Superior temporal gyrus (tissue), 1 donor: ENCODE measurements at regions not wholly inside any gene's neighbourhood (a gene's known extent, or its start where the extent isn't known, plus 50 kb on each side); places are given as distances from the start of the nearest gene placed in this dataset.
"Not testable (repeated sequence)": the region's sequence is repeated elsewhere in the genome, so short reads cannot be mapped to it uniquely, and the experiment has no call there.

Source experiments
- DNase-seq: peaks from one replicate; pipeline ENCODE4 v3.0.0-alpha.2; 2016; ENCODE audit errors: extremely low spot score

DNA sequence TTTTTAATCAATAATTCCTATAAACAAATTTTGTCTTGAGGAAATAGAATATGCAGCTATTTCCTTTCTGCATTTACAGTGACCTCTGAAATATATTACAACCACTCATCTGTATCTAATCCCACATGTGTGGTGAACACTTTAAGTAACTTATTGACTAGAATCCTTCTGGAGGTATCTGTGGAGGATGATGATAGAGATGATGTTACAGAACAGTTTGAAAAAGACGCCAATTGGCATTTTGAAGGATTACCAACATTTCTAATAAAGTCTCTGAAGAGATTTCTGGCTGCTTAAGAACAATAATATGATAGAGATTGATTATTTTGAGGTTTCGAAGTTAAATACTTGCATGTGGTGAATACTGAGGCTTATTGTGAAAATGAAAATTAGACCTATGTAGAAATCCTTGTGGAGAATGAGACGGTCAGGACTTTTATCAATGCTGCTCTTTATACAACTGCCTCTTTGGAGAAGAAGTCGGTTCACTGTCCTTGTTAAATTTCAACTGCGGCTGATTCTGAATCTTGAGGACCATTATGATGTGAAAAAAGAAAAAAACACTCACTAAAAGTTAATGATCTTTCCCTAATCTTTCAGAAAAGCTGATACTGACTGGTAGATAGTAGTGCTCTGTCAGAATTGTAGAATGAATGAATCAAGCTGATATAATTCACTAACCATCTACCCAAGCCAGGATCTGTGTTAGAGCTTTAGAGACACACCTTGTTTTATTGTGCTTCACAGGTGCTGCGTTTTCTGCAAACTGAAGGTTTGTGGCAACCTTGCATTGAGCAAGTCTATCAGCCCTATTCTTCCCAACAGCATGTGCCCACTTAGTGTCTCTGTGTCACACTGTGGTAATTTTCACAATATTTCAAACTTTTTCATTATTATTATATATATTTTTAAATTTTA lies 204.7 kb downstream of the SPRY1 start:
- DNase-seq, result no peak

DNA sequence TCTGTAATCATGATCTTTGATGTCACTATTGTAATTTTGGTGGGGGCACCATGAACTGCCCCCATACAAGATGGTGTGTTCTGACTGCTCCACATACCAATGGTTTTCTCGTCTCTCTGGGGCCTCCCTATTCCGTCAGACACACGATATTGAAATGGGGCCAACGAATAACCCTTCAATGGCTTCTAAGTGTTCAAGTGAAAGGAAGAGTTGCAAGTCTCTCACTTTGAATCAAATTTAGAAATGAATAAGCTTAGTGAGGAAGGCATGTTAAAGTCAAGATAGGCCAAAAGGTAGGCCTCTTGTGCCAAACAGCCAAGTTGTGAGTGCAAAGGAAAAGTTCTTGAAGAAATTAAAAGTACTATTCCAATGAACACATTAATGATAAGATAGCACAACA lies 205.4 kb downstream of the SPRY1 start:
- DNase-seq, result no peak

DNA sequence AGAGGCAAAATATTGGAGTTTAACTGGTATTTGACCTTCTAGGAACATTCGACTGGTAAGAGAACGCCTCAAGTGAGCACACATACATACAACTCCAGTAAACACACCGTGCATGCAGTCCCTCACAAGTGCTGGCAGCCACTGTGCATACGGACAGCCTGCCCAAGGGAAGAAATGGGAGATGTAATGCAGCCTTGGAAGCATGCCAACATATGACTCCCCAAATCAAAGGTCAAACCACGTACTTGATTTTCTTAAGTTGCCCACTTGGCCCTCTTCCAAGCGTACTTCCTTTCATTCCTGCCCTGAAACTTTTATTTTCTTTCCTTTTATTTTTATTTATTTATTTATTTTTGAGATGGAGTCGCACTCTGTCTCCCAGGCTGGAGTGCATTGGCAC lies 206.6 kb downstream of the SPRY1 start:
- no peak for DNase-seq

DNA sequence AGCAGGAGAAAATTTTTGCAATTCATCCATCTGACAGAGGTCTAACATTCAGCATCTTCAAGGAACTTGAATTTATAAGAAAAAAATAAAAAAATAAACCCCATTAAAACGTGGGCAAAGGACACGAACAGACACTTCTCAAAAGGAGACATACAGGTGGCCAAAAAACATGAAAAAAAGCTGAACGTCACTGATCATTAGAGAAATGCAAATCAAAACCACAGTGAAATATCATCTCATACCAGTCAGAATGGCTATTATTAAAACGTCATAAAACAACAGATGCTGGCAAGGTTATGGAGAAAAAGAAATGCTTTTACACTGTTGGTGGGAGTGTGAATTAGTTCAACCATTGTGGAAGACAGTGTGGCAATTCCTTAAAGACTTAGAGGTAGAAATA lies 209.2 kb downstream of the SPRY1 start:
- DNase-seq, result not testable (repeated sequence)

DNA sequence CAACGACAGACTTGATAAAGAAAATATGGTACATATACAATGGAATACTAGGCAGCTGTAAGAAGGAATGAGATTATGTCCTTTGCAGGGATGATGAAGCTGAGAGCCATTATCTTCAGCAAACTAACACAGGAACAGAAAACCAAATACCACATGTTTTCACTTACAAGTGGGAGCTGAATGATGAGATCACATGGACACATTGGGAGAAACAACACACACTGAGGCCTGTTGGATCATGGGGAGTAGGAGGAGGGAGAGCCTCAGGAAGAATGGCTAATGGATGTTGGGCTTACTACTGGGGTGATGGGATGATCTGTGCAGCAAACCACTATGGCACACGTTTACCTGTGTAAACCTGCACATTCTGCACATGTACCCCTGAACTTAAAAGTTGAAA lies 209.7 kb downstream of the SPRY1 start:
- DNase-seq, result no peak

DNA sequence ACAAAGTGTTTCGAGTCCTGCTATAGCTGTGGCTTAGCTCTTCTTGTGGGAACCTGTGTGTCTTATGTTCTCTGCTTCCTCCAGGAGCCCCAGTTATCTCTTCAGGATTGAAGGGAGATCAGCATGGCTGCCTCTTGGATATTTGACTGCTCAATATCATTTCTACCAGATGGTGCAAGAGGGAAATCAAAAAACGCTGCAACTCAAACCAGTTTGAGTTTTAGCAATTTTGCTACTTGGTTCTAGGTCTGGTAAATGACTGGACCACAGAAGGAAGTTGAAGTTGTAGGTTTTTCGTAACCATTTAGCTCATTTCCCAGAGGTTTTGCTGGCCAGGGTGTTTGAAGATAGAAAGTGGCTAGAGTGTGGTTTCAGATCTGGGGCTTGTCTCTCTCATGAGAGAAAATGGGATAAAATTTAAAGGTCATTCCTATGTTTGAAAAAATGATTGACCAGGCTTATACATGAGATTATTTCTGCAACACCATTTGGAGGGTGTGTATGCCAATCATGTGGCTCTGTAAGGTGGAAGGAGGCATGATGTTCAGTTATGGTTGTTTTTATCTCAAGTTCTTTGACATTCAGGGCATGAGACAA lies 210.4 kb downstream of the SPRY1 start:
- DNase-seq, result no peak

DNA sequence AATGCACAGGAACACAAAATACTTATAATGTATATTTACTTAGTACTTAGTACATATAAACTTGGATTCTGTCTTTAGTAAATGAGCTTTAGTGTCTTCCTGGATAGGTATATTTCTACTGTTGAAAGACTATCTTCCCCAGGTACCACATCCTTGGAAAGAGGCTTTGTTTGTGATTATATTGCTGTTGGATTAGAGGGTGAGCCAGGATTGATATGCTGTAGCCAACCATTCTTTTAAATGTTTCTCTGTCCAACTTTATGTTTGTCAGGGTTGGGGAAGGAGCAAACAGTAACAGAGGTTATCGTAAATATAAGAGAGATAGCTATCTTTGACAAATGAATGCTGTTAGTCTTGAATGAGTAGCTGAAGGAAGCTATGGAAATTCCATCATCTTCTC lies 213.2 kb downstream of the SPRY1 start:
- DNase-seq, result no peak

DNA sequence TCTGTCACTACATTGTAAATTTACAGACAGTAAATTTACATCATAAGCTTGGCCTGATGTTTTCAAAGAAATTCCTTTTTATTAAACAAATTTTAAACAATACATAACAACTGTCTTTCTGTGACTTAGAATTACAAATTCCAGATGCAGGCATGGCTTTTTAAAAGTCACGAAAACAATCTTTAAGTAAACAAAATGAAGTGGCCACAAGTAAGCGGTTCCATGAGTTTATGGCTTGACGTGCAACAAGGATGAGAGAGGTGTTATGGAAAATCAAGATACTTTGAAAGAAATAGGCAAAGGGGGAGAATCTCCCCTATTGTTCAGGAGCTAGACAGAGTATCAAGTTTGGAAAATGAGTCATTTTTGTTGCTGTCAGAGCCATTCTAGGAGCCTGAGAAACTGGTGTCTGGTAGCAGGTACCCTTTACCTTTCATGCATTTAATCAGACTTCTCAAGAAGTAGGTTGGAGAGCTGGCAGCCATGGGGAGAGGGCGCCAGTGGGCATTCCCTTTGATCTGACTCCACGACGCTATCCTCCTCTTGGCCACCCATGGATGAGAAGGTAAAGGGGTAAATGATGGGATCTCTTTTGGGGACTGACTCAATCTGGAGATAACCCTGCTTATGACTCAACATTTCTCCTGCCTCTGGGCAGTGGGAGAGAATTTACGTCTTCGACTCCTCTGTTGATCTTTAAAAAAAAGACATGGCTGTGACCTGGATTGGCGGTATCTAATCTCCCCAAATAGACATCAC lies 217.2 kb downstream of the SPRY1 start:
- DNase-seq, result no peak

DNA sequence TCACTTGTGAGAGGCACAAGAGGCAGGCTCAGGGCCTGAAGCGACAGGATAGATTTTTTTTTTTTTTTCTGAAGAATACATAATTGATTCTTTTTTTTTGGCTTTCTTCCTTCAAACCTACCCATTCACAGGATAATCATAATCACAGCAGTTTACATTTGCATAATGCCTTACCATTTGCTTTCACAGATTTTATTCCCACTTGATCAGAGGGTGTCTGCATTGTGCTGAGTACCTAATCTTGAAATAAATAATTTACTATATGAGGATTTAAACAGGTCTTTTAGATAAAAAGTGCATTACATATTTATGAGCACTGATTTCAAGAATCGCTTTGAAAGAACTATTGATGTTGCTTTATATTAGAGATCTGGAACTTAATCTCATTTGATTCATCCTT lies 219.3 kb downstream of the SPRY1 start:
- DNase-seq, result no peak

DNA sequence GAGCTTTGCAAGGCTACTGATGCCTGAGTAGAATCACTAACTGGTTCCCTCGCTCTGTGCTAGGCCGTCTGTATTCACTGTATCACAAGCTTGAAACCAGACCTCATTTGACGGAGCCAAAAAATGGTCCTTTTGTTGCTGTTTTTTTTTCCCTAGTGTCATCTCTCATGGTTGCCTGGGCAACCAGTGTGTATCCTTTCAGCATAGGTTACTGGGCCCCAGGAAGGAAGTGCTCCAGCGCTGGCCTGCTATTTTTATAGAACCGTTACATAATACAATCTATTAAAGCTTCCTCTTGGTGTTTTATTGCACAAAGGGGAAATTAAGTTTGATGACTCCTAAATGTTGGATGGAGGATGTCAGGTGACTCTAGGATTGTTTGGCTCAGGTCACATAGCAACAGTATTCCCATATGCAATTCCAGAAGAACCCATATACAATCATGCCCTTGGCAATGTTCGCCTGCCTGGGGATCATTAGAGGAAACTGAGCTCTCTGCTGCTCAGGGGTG lies 220.4 kb downstream of the SPRY1 start:
- DNase-seq, result peak; percentile 82

DNA sequence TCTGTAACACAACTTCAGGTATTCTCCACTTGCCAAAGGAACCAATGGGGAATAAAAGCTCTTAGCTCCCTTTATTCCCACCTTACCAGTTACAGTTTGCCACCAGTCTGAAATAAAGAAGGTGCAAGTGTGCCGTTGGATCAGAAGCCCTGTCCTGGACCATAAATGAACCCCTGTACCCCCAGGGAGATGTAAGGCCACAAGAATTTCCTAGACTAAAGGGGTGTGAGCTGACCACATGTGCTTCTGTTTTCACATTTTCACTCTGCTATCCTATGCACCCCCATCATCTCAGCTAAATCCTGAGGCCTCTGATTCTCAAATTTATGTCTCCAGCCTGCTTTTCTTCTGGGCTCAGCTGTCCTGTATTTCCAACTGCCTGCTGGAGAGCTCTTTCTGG lies 221.2 kb downstream of the SPRY1 start:
- no peak for DNase-seq

DNA sequence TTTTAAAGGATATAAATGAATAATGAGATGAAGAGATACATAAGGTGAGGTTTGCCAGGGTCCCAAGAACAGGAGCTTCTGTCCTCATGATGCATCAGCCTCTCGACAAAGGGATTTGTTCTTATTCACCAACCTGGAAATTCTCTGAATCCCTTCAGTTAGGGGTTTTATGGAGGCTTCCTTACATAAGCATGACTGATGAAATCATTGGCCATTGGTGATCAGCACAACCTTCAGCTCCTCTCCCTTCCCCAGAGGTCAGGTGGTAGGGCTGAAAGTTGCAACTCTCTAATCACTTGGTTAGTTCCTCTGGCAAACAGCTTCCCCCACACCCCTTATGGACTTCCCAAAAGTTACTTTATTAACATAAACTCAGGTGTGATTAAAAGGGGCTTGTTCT lies 222.0 kb downstream of the SPRY1 start:
- DNase-seq, result no peak

DNA sequence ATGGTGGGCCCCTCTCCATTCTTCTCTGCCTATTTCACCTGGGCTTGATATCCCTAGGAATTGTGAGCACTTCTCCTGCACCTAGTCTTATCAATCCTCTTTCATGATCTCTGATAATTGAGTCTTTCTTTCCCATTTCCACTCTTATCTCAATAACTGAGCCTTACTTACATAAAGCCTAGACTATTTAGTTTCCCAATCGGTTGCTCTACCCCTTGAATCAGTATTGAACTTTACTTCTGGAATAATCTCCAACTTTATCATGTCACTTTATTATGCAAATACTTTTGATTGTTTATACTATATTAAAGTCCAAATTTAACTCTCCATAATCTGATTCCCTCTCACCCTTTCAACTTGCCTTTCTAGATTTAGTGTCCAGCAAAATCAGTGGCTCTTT lies 222.7 kb downstream of the SPRY1 start:
- DNase-seq, result no peak

DNA sequence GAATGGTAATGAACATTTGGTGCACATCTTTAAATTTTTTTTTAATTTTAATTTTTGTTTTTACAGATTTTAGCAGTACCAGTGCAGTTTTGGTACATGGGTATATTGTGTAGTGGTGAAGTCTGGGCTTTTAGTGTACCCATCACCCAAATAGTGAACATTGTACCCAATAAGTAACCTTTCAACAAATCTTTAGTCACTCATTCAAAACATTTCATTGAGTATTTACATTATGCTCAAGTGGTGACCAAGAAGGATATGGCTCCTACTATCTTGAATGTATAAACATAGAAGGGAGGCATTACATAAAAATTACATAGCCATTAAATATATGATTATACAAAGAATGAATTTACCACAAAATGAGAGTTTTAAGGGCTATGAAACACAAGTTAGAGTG lies 223.3 kb downstream of the SPRY1 start:
- no peak for DNase-seq

DNA sequence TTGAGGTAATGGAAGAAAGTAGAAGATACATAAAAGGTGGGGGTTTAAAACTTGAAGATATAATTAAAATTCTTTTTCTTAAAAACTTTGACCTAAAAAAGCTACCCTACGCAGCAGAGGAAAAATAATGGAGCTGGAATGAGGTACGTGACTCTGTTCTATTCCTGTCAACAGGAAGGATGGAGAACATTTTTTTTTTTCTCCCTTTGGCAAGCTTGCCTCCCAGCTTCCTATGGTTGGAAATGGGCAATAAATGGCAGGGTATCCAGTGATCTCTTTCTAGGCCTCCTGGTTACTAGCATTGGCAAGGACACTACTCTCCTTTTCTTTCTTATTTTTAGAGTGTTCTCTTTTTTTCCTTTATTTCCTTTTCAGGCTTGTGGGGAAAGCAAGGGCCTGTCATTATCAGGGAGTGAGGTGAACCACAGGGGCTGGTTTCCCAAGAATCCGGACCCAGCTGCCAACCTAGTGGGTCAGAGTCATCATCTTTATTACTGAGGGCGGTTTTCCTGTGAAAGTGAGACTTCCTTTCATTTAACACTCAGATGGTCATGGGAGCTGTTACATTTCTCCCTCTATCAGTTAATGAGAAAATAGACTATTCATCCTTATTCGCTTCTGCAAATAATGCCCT lies 224.6 kb downstream of the SPRY1 start:
- DNase-seq, result no peak

DNA sequence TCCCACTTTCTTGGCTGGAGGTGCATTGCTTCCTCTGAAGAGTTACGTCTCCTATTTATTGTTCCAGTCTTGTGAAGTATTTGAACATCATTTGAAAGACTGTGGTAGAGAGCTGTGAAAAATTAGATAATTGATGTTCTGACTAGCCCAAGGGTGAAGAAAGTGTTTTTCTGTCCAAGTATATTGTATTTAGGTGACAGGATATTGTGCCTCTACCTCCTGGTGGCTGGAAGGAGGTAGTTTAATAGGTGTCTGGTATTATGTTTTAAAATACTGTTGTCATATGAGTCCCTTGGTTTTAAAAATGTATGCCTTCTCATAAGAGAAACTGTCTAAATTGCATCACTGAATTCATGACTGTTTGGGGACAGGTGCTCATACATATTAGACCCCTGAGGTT lies 226.0 kb downstream of the SPRY1 start:
- no peak for DNase-seq

DNA sequence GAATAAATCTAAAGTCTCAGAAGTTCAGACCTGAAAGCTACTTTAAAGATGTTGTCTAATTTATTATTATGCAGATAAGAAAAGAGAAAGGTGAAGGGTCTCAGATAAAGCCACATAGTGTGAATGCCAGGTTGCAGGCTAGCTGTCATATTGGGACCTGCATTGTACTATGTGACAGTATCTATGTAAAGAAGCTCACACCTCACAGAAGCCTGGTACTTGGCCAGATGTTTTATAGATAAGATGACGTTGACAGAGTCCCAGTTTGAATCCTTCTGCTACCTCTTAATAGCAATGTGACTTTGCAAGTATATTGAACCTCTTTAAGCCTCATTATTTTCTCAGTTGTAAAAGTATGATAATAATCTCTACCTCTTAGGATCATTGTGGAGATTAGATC lies 227.0 kb downstream of the SPRY1 start:
- DNase-seq, result no peak

DNA sequence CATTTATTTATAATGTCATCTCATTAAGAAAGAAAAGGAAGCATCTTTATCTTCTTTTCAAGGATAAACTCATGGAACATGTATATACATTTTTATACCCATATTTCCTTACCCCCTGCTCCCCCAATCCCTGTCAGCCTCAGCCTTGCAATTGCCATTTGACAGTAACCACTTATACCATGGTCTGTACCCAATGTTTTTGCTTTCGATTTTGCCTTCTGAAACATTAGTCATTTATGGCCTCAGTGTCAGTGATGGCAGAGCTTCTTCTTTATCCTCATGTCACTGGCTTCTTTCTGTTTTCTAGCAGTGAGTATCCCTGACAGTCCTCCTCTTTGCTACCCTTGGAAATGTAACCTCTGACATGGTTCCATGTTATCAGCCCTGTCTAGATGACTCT lies 228.4 kb downstream of the SPRY1 start:
- DNase-seq, result no peak

DNA sequence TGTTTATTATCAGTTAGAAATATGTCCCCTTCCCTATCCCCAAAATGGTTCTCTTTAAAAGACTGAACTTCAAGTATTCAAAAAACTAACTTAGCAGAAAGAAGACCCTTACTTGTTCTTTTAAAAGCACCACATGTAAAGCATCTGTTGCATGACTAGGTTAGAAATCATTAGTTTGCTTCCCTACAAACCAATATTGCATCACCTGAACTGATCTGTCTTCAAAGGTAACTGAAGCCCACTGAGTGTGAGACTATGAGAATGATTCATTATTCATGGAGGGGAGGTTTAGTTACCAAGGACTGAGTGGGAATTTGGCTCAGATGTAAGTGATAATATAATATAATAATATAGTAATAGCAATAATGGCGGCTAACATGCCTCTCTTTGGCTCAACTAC lies 231.7 kb downstream of the SPRY1 start:
- DNase-seq, result no peak

DNA sequence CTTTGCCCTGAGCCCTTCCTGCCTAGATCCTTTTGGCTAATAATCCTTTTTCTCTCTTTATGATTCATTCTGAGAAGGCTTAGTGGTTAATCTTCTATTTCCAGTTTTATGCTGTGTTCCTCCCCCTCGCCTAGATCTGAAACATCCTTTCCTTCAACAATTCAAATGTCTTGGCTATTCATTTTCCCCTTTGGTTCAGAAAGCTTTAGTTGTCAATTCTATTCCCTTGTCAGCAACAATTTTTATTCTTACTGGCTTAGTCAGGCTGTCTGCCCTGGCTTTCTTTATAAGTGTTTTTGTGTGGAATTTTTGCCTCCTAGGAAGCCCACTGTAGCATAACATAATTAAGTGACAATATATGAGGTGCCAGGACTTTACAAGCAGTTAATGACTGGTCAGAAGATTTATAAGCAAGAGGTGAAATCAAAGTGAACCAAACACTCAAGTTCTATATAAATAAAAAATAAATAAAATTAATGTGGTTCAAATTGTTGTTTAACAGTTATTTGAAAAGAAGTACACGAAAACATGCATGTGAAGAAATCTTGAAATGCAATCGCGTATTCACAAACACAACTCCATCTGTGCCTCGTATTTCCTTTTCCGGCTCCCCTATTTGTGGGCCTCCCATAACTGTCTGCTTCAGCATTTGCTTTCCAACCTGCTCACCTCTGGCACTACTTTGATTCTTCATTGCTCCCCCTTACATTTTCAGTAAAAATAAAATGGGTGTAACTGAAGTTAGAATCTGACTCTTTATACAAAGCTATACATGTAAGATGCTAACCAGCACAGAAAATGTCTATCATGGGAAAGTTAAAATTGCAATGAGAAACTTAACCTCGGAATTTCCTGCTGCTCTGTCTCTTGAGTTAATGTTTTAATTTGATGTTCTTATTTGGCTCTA lies 235.4 kb downstream of the SPRY1 start:
- no peak for DNase-seq

DNA sequence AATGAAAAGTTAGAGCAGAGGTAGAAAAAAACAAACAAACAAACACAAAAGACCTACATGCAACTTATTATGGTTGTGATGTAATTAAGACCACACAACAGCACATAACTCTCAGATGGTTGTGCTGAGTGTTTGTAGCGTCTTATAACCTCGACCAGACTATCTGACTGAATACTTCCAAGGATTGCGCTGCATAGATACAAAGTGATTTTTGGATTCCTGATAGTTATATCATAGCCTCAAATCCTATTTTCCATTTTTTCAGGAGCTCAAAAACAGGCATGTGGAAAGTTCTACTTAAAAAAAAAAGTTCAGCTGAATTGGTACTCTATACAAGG lies 236.1 kb downstream of the SPRY1 start:
- no peak for DNase-seq
